ENCODE measurements at regions not wholly inside any gene's neighbourhood (a gene's known extent, or its start where the extent isn't known, plus 50 kb on each side); places are given as distances from the start of the nearest gene placed in this dataset.

DNA sequence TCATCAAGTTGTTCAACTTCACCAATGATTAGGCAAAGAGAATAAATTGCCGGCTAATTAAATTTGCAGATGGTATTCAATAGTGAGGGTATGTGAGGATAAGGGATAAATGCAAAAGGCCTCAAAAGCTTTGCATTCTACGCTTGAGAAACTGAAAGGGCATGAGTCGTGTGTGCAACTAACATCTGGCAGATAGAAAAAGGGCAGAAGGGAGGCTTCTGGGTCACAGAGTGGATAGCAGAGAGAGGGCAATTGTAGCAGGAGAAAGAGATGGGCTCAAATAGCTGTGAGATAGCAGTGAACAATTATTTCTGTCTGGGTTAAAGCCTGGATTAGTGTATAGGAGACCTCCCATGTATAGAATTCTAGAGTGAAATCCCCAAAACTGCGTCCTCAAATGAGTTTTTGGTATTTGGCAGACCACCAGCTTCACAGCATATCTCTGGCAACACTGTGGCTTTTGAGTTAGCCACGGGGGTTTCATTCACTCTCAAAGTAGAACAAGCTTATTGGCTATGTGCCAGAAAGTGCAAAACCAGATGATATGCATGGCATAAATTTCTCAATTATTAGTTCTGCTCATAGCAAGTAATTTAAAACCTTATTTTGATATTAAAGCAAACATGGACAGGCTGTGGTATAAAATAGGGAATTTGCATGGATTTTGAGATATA is 586.3 kb downstream of the BRINP1 start:
- TF ChIP-seq NANOG (IDR thresholded peaks at IDR 0.05; ENCODE audit: borderline replicate concordance) (no peak), CREB1 (CRISPR knock-in tag; IDR thresholded peaks at IDR 0.05; ENCODE audit: low read depth) (no peak), EZH2phosphoT487 (IDR thresholded peaks at IDR 0.05; ENCODE audit: unreplicated experiment) (no peak), EZH2 (IDR thresholded peaks at IDR 0.05; ENCODE audit: low read depth, unreplicated experiment) (no peak), POLR2AphosphoS5 (IDR thresholded peaks at IDR 0.05; ENCODE audit: low read depth) (no peak), STAT1 (IDR thresholded peaks at IDR 0.05; ENCODE audit: unreplicated experiment) (no peak), JUNB (IDR thresholded peaks at IDR 0.05; ENCODE audit: unreplicated experiment) (no peak)
- TF ChIP-seq, protein P1, sequence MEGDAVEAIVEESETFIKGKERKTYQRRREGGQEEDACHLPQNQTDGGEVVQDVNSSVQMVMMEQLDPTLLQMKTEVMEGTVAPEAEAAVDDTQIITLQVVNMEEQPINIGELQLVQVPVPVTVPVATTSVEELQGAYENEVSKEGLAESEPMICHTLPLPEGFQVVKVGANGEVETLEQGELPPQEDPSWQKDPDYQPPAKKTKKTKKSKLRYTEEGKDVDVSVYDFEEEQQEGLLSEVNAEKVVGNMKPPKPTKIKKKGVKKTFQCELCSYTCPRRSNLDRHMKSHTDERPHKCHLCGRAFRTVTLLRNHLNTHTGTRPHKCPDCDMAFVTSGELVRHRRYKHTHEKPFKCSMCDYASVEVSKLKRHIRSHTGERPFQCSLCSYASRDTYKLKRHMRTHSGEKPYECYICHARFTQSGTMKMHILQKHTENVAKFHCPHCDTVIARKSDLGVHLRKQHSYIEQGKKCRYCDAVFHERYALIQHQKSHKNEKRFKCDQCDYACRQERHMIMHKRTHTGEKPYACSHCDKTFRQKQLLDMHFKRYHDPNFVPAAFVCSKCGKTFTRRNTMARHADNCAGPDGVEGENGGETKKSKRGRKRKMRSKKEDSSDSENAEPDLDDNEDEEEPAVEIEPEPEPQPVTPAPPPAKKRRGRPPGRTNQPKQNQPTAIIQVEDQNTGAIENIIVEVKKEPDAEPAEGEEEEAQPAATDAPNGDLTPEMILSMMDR (conservative IDR thresholded peaks at IDR 0.05; ENCODE audit: low read depth in 2 of 2): no peak
- TF ChIP-seq, protein P2, sequence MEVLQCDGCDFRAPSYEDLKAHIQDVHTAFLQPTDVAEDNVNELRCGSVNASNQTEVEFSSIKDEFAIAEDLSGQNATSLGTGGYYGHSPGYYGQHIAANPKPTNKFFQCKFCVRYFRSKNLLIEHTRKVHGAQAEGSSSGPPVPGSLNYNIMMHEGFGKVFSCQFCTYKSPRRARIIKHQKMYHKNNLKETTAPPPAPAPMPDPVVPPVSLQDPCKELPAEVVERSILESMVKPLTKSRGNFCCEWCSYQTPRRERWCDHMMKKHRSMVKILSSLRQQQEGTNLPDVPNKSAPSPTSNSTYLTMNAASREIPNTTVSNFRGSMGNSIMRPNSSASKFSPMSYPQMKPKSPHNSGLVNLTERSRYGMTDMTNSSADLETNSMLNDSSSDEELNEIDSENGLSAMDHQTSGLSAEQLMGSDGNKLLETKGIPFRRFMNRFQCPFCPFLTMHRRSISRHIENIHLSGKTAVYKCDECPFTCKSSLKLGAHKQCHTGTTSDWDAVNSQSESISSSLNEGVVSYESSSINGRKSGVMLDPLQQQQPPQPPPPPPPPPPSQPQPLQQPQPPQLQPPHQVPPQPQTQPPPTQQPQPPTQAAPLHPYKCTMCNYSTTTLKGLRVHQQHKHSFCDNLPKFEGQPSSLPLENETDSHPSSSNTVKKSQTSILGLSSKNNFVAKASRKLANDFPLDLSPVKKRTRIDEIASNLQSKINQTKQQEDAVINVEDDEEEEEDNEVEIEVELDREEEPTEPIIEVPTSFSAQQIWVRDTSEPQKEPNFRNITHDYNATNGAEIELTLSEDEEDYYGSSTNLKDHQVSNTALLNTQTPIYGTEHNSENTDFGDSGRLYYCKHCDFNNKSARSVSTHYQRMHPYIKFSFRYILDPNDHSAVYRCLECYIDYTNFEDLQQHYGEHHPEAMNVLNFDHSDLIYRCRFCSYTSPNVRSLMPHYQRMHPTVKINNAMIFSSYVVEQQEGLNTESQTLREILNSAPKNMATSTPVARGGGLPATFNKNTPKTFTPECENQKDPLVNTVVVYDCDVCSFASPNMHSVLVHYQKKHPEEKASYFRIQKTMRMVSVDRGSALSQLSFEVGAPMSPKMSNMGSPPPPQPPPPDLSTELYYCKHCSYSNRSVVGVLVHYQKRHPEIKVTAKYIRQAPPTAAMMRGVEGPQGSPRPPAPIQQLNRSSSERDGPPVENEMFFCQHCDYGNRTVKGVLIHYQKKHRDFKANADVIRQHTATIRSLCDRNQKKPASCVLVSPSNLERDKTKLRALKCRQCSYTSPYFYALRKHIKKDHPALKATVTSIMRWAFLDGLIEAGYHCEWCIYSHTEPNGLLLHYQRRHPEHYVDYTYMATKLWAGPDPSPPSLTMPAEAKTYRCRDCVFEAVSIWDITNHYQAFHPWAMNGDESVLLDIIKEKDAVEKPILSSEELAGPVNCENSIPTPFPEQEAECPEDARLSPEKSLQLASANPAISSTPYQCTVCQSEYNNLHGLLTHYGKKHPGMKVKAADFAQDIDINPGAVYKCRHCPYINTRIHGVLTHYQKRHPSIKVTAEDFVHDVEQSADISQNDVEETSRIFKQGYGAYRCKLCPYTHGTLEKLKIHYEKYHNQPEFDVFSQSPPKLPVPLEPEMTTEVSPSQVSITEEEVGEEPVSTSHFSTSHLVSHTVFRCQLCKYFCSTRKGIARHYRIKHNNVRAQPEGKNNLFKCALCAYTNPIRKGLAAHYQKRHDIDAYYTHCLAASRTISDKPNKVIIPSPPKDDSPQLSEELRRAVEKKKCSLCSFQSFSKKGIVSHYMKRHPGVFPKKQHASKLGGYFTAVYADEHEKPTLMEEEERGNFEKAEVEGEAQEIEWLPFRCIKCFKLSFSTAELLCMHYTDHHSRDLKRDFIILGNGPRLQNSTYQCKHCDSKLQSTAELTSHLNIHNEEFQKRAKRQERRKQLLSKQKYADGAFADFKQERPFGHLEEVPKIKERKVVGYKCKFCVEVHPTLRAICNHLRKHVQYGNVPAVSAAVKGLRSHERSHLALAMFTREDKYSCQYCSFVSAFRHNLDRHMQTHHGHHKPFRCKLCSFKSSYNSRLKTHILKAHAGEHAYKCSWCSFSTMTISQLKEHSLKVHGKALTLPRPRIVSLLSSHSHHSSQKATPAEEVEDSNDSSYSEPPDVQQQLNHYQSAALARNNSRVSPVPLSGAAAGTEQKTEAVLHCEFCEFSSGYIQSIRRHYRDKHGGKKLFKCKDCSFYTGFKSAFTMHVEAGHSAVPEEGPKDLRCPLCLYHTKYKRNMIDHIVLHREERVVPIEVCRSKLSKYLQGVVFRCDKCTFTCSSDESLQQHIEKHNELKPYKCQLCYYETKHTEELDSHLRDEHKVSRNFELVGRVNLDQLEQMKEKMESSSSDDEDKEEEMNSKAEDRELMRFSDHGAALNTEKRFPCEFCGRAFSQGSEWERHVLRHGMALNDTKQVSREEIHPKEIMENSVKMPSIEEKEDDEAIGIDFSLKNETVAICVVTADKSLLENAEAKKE (CRISPR knock-in tag; IDR thresholded peaks at IDR 0.05): no peak
- TF ChIP-seq, protein P3, sequence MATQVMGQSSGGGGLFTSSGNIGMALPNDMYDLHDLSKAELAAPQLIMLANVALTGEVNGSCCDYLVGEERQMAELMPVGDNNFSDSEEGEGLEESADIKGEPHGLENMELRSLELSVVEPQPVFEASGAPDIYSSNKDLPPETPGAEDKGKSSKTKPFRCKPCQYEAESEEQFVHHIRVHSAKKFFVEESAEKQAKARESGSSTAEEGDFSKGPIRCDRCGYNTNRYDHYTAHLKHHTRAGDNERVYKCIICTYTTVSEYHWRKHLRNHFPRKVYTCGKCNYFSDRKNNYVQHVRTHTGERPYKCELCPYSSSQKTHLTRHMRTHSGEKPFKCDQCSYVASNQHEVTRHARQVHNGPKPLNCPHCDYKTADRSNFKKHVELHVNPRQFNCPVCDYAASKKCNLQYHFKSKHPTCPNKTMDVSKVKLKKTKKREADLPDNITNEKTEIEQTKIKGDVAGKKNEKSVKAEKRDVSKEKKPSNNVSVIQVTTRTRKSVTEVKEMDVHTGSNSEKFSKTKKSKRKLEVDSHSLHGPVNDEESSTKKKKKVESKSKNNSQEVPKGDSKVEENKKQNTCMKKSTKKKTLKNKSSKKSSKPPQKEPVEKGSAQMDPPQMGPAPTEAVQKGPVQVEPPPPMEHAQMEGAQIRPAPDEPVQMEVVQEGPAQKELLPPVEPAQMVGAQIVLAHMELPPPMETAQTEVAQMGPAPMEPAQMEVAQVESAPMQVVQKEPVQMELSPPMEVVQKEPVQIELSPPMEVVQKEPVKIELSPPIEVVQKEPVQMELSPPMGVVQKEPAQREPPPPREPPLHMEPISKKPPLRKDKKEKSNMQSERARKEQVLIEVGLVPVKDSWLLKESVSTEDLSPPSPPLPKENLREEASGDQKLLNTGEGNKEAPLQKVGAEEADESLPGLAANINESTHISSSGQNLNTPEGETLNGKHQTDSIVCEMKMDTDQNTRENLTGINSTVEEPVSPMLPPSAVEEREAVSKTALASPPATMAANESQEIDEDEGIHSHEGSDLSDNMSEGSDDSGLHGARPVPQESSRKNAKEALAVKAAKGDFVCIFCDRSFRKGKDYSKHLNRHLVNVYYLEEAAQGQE (IDR thresholded peaks at IDR 0.05; ENCODE audit: unreplicated experiment): no peak
- TF ChIP-seq, protein P4, sequence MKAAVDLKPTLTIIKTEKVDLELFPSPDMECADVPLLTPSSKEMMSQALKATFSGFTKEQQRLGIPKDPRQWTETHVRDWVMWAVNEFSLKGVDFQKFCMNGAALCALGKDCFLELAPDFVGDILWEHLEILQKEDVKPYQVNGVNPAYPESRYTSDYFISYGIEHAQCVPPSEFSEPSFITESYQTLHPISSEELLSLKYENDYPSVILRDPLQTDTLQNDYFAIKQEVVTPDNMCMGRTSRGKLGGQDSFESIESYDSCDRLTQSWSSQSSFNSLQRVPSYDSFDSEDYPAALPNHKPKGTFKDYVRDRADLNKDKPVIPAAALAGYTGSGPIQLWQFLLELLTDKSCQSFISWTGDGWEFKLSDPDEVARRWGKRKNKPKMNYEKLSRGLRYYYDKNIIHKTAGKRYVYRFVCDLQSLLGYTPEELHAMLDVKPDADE (IDR thresholded peaks at IDR 0.05): no peak

Measured in GM23338 (cell line).